ENCODE measurements at regions not wholly inside any gene's neighbourhood (a gene's known extent, or its start where the extent isn't known, plus 50 kb on each side); places are given as distances from the start of the nearest gene placed in this dataset.

GRCh38 chrX:131704136-131704695 lies 160.3 kb downstream of the OR13H1 start:
- DNase-seq = no peak

GRCh38 chrX:131709553-131709952 lies 165.7 kb downstream of the OR13H1 start:
- DNase-seq = no peak

- no peak for DNase-seq
Measured at GRCh38 chrX:131711478-131711867, 167.6 kb downstream of the OR13H1 start.

- no peak for DNase-seq
Measured at GRCh38 chrX:131723646-131724045, 179.8 kb downstream of the OR13H1 start.

- DNase-seq = no peak
Measured at GRCh38 chrX:131724292-131724691, 180.4 kb downstream of the OR13H1 start.

GRCh38 chrX:131725001-131725654 lies 181.3 kb downstream of the OR13H1 start:
- peak; percentile 16 for DNase-seq

- DNase-seq = no peak
Measured at GRCh38 chrX:131727778-131728177, 183.9 kb downstream of the OR13H1 start.

- DNase-seq = no peak
Measured at GRCh38 chrX:131728295-131729145, 184.6 kb downstream of the OR13H1 start.

- DNase-seq = no peak
Measured at GRCh38 chrX:131729295-131729694, 185.4 kb downstream of the OR13H1 start.

GRCh38 chrX:131734621-131735020 lies 190.7 kb downstream of the OR13H1 start:
- no peak for DNase-seq

- no peak for DNase-seq
Measured at GRCh38 chrX:131735127-131735526, 191.3 kb downstream of the OR13H1 start.

- DNase-seq = peak; percentile 40
Measured at GRCh38 chrX:131739823-131740222, 195.9 kb downstream of the OR13H1 start.

GRCh38 chrX:131741103-131741581 lies 197.3 kb downstream of the OR13H1 start:
- no peak for DNase-seq

- DNase-seq = no peak
Measured at GRCh38 chrX:131745942-131746489, 202.1 kb downstream of the OR13H1 start.

GRCh38 chrX:131746491-131746968 lies 202.7 kb downstream of the OR13H1 start:
- no peak for DNase-seq

GRCh38 chrX:131747173-131747572 lies 203.3 kb downstream of the OR13H1 start:
- DNase-seq = no peak

GRCh38 chrX:131752493-131753198 lies 208.8 kb downstream of the OR13H1 start:
- DNase-seq = no peak

- DNase-seq = no peak
Measured at GRCh38 chrX:131762802-131763234, 218.9 kb downstream of the OR13H1 start.

GRCh38 chrX:131763674-131764073 lies 219.8 kb downstream of the OR13H1 start:
- DNase-seq = no peak

GRCh38 chrX:131764216-131764615 lies 220.3 kb downstream of the OR13H1 start:
- no peak for DNase-seq

- no peak for DNase-seq
Measured at GRCh38 chrX:131778269-131779218, 234.7 kb downstream of the OR13H1 start.

Data from hematopoietic multipotent progenitor cell treated with erythropoietin and hydrocortisone succinate and interleukin-3 and kit ligand, for 4 days (in vitro differentiated cells).